TTC549 (cell line): ENCODE measurements at regions not wholly inside any gene's neighbourhood (a gene's known extent, or its start where the extent isn't known, plus 50 kb on each side); places are given as distances from the start of the nearest gene placed in this dataset.

Source experiments
- FAIRE-seq: peaks from 2 replicates; lab custom pipeline; 2012; peaks lifted over from hg19 to GRCh38; lab: Jason Lieb, UNC

DNA sequence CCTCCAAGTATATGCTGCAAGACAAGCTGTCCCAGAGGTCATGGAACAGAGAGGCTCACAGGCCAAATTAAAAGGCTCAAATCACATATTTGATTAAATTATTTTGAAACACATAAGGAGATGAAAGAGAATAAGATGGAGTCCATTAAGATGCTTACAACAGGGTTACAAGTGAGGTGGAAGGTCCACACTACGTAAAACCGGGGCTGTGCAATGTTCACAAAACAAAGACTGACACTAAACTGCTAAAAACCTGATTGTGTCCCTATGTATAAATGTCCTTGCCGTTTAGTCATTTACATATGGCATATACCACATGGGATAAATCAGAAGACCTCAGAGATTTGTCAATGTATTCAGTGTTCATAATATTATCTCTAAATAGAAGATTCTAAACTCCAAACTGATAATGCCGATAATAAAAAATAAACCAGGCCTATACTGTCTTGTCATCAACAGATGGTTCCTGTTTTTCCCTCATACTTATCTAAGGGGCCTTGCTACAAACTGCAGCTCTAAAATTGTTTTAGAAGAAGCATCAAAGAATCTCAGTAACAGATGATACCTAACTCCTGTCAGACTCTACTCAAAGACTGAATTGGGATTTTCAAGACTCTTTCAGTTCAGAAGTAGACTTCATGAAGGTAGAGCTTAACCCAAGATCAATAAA is 51.8 kb upstream of the RIPOR2 start:
- no peak for FAIRE-seq

DNA sequence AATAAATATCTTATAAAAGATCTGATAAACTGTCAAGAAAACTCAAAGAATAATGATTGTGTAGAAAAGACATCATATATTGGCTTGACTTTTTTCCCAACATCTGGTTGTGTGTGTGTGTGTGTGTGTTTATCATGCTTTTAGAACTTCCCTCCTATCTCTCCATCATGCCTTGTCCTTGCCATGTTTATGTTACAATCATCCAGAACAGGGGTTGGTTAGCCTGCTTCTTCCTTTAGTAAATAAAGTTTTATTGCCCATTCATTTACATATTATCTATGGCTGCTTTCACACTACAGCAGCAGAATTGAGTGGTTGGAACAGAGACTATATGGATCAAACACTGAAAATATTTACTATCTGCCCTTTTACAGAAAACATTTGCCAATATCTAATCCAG is 52.8 kb upstream of the RIPOR2 start:
- FAIRE-seq = no peak

DNA sequence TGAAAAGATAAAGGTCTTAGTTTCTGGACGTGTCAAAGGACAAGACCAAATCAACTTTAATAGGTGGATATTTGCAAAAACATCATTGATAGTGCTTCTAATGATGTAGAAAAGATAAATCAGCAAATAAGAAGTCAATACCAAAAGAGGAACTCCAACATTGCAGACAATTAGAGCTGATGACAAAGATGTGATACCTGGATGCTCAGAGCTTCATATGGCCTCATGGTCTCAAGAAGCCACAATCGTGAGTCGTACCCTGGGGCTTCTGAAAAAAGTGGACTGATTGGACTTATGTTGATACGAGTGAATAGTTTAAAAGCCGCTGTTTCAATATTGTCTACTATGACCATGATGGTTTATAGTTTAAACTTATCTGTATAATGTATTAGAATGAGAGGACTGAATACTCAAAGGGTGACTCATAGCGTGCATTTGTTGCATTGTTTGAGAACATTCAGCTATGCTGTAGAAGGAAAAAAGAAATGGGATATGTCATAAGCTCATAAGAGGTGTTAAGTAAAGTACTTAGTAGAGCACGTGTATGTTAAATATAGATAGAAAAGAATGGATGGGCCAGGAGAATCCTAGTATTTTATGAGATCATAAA is 54.6 kb upstream of the RIPOR2 start:
- FAIRE-seq = no peak

DNA sequence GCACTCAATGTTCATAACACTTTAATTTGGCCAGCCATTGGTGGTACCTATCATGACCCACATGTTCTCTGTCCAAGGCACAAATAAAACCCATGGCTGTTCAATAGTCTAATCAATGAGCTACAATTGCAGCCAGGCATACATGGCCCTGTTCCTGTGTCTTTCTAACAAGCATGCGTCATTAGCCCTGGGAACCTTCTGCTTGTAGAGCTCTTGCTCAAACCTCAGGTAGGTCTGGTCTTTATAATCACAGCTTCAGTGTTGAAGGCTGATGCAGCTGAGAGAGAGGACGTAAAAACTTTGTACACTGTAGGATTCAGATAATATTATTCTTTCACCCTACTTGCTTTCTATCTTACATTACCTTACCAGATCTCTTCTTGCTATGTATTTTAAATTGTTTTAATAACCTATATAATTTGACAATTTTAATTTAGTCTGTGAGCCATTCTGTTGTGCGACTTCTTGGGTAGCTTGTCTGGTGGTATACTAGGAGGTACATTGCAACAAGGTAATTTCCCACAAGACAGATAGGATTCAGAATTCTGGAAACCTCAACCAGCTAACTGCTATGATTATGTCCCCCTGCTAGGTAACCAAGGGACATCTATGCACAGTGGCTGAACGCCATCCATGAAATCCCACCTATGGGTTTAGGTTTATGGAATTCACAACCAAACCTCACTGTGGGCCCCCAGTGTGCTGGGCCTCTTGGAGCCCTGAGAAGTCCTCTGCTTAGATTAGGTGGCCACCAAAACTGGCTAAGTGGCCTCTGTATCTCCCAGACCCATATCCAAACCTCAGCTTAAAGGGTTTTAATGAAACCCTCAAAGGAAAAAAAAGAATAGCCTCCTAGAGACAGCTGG is 55.4 kb upstream of the RIPOR2 start:
- FAIRE-seq = no peak

DNA sequence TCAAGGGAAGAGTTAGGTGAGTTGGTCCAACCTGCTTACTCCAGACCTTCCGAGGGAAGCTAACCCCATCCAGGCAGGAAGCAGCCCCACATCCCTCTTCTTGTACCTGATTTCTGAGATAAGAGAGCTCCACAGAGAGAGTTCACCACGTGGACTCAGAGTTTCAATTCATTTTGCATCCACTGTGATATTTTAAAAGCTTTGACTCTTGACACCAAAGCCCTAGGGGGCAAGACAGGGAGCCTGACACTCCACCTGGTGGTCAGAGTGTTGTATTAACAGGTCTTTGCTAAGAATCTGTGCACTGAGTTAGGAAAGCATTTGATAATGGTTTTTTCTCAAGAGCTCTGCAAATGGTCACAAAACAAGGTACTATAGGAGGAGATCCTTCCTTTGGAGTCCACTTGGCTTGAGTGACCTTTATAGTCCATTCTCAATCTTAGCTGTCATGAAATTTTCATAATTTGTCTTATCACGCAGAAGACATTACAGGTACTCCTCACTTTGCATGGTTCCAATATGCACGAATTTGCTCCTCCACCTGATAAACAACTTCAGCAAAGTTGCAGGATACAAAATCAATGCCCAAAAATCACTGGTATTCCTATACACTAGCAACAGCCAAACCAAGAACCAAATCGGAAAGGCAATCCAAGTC is 56.2 kb upstream of the RIPOR2 start:
- no peak for FAIRE-seq

DNA sequence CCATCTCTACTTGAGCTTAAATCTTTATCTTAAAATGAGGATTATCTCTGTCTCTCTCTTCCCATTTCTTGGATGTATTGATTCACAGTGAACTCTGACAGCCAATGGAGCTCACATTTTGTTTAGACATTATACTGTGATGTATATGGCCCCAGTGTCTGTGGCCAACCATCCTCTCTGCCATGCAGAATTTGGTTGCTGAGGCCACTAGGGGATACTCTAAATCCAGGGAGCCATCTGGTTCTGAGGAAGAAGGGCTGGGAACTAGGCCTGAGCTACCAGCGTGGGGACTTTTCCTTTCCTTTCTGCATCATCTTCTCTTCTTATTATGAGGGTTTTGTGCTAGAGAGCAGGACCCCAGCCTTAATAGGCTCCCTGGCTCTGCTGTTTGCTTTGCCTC is 59.1 kb upstream of the RIPOR2 start:
- no peak for FAIRE-seq

DNA sequence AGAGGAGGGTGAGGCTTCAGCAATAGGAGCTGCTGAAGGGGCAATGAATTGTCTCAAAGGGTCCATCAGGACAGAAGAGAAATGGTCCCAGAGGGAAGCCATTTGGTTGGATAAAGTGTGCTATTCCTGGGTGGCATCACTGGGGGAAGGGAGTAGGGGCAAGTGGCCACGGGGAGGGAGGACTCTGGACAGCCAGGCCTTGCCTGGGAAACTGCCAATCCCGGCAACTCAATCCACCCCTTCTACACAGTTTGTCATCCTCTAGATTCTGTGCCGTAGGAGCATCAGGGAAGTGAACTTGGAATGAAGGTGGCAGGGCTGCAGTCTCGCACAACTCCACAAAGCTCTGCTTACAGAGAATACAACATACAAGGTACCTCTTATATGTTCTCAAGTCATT is 59.5 kb upstream of the RIPOR2 start:
- FAIRE-seq = no peak

DNA sequence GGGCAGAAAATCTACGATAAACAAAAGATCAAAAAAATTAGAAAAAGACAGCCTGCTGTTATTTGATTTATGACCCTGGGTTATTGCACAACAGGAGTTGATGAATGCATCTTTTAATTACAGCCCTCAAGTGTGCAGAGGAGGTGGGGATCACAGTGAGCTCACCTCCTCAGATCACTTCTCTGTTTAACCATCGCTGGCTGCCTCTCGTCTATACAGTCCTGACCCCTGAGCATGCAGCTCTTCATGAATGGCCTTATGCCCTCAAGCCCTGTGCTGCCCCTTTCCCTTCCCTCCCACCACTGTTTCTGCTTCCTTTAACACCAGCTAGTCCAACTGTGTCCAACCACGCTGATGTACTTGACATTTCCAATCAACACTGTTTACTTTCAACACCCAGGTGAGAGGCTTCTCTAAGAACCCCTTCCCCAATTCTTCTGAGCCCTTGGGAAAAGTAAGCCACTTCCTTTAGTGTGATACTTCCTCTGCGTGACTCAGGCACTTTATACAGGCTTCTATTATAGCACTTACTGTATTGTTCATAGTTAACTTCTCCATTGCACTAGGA is 60.6 kb upstream of the RIPOR2 start:
- no peak for FAIRE-seq

DNA sequence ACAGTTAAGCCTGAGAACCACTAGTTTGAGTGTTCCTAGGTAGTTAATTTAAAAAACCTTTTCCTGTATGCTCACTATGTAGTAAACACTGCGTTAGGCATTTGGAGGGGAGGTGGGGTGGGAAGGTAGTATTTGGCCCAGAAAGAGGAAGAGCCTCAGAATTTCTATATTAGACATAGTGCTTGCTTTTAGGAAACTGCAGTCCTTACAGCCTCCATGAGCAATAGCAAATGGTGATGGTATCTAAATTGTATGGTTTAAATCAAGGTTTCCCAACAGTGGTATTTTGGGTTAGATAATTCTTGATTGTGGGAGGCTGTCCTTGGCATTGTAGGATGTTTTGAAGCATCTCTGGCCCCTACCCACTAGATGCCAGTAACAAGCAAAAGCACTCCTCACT is 61.5 kb upstream of the RIPOR2 start:
- no peak for FAIRE-seq

DNA sequence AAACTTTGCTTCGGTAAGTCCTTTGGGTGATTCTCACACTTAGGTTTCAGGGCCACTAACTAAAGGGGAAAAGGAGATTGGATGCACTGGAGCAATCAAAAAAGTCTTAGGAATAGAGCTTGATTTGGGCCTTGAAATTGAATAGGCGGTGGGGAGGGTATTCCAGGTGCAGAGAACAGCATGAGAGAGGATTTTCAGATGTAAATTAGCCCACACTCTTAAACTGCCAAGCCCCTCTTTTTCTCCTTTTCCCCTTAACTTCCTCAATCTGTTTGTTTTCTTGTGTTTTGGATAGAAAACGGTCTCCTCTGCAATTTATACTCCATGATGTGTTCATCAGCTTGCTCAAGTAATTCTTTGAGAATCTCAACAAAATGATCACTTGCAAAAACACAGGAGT is 62.1 kb upstream of the RIPOR2 start:
- FAIRE-seq = no peak

DNA sequence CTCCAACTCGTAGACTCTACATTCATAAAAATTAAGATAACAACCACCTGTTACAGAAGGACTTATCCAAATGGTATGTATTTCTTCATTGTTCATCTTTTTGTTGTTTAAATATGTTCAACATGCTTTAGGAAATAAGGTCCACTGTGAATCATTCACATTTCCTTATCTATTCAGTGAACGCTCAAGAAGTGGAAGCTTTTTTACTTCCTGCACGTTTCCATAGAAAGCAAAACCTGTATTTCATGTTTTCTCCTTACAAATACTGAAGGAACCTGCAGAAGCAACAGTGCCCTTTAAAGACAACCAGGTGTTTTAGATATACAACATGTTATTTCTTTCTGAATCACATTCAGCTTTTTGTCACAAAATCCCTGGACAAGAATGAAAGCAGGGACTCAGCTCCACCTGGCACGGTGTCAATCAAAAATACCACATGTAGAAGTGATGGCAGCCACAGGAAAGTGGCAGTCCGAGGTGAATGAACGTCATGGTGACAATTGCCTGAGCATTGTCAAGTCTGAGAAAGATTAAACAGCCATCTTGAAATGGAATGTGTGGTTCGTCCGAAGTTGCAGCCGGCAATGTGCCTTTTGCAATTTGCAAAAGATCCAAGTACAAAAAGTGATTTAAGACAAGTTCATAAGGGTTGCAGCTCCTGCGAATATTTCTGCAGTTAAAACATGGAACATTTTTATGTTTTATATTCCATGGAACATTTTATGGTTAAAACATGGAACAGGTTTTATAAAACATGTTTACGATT is 66.7 kb upstream of the RIPOR2 start:
- no peak for FAIRE-seq

DNA sequence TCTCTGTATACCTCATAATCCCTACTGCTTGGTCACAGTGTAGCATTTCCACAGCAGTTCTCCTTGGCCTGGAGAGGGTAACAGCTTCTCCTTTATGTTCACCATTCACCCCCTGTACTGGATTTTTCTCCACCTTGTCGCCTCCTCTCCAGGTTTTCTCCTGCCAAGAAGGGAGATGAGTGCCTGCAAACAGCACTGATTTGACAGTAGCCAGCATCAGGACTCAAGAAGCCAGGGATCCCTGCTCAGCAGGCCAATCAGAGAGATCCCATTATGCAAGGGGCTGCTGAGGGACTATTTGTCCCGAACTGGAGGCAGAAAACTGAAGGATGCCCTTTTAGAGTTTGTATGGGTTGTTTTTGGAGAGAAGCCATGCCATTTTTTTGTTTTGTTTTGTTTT is 68.6 kb upstream of the RIPOR2 start:
- no peak for FAIRE-seq

DNA sequence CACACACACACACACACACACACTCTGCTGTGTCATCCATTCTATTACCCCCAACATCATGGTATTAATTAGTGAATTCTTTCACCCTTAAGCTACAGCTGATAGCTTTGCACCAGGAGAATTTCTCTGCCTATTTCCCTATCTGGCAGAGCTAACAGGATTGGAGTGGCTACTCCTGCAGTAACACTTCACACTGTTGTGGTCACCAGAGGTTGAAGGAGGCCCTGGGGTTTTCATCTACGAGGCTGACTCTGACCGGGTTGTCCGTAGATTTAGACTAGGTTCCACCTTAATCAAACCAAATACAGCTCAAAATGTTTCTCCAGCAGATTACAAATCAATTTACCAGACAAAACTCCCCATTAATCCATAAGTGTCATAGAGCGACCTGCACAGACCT is 69.2 kb upstream of the RIPOR2 start:
- FAIRE-seq = no peak

DNA sequence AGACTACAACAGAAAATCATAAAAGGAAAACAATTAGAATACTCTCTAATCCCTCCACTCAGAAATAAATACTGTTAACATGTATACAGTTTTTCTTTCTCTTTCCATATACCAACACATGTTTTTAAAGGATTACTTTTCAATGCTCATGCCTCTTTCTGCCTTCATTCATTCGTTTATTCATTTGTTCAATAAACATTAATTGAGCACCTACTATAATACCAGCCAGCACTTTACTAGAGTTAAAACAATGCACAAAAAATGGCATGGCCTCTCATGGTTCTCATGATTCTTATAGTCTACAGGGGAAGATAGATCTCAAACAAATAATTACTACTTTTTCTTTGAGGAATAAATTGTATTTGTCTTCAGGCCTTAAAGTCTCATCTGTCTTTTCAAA is 70.3 kb upstream of the RIPOR2 start:
- FAIRE-seq = no peak

DNA sequence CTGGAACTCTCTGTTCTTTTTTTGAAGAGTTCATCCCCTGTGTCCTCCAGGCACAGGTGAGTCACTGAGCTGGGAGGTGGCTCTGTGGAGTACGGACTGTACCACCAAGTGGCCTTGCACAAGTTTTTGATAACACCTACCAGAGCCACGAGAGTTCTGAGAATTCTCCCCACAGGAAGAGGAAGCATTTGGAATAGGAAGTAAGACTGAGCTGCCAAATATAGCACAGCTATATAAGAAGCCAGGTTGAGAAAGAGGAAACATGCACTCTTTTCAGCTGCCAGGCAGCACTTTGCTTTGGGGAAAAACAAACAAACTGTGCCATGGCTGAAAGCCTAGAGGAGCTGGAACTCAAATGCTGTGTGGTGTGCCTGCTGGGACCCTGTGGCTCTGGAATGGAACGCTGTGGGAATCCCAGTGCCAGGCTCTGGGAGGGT is 70.8 kb upstream of the RIPOR2 start:
- FAIRE-seq = no peak

DNA sequence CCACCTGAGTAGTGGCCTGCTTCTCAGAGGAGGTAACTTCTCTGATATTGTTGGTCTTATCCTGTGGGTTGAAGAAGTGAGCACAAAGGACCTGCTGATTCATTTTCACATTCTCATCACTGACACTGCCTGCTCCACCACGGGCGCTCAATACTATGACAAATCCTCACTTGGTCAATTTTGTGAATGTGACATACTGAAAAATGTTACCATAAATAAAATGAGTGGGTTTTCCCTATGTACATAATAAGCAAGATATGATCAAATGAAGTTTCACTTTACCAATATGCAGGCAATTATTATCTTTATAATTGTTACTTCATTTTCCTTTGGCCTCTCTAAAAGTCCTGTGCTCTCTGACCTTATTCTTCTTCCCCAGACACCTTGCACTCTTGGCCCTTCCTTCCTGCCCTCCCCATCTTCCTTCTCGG is 71.5 kb upstream of the RIPOR2 start:
- FAIRE-seq = no peak

DNA sequence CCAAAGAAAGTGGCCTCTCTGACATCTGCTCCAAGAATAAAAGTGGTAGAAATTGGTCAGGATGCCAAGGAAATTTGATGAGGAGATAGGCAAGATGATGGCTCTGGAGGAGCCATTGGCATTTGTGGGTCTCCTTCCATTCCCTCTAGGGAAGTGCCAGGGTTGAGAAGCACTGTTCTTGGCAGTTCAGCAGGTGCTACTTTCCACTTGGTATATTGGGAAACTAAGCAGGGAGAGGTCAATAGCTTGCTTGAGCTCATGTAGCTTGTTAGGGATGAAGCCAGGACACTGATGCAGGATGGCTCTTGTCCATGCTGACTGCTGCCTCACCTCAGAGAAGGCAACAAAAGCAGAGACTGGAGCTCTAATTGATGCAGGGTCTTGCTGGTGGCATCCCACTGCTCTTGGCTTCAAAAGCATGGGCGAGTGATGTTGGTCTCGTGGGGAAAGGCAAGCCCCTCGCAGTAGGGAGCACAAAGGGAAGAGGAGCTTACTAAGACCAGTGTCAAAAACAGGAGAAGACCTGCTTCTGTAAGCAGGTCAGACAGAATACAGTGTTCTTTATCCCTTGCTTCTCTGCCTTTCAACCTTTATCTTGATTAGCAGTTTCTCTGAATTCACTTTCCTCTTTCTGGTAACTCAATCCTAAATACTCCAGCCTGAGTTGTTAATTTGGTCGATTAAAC is 73.1 kb upstream of the RIPOR2 start:
- FAIRE-seq = no peak

DNA sequence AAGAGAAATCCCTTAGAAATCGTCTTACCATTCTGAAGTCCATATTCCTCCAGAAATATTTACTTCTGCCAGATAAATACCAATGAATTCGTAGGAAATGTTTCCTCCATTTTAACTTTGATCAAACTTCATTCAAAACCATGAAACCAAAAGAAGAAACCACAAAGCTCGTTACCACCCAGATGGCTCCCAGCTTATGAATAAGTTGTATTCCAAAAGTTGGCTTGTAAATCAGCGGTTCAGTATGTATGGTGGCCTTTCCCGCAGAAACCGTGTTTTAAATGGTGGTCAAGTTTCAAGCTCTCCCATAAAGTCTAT is 73.6 kb upstream of the RIPOR2 start:
- no peak for FAIRE-seq

DNA sequence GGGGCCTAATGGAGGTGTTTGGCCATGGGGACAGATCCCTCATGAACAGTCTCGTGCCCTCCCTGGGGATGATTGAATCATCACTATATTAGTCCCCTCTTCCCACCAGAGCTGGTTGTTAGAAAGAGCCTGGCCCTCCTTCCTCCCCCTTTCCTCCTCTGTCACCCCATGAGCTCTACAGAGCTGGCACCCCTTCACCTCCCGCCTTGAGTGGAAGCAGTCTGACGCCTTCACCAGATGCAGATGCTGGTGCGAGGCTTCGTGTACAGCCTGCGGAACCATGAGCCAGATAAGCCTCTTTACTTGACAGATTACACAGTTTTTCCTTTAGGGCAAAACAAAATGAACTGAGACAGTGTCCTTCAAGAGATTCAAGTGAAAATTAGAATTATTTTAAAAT is 74.4 kb upstream of the RIPOR2 start:
- FAIRE-seq = no peak

DNA sequence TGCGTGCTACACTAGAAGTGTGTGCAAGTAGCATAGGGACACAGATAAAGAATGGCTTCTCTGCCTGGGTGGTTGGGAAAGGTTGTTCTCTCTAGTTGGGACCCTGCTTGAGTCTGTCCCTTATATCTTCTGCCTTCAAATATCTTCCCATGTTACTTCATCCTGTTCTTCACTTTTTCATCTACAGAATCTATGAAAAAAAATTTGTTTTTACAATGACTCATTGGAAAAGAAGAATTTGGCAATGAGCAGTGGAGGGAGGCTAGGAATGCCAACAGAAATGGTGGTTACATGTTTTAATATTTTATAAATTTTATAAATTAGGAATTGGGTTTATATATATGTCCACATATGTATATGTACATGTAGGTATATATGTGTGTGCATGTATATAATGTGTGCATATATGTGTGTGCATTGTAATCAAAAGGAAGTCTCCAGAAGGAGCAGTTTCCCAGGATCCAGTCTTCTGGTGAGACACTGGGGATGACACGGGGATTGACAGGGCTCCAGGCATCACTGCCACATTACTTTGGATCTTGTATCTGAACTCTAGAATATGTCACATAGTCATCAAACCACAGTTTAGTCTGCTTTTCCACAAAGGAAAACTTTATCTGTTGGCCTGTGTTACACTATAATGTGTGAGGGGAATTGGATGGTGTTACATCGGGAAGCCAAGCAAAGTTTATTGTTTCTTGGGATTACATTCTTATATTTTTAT is 75.3 kb upstream of the RIPOR2 start:
- no peak for FAIRE-seq

DNA sequence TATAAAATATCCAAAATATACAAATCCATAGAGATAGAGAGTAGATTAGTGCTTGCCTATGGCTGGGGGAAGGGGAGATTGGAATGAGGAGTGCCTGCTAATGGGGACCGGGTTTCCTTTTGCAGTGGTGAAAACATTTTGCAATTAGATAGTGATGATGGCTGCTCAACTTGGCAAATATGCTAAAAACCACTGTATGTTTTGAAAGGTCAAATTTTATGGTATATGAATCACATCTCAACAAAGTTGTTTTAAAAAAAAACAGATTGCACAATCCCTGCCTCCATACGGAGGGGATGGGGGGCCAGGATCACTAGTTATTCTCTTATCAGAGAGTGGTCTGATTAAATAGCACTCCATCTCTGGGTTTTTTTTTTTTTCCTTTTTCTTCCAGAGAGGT is 76.9 kb upstream of the RIPOR2 start:
- FAIRE-seq = no peak
